ENCODE measurements at regions not wholly inside any gene's neighbourhood (a gene's known extent, or its start where the extent isn't known, plus 50 kb on each side); places are given as distances from the start of the nearest gene placed in this dataset.

GRCh38 chr10:130927157-130927556 lies 384.4 kb downstream of the TCERG1L start:
- Histone ChIP-seq H3K36me3 (ENCODE audit: control insufficient read depth, insufficient read depth, low read length) (no peaks in the 10 kb centered on the region), H3K27me3 (replicated peaks; ENCODE audit: control insufficient read depth, insufficient read depth, low read length, poor library complexity, severe bottlenecking) (no peaks in the 10 kb centered on the region), H3K4me3 (ENCODE audit: insufficient read depth, low read depth, low read length, poor library complexity, severe bottlenecking) (no peak overlapping the region), H3K4me1 (ENCODE audit: control insufficient read depth, insufficient read depth, low read length, poor library complexity, severe bottlenecking) (no peaks in the 10 kb centered on the region), H3K27ac (ENCODE audit: insufficient read depth, low read length, poor library complexity, severe bottlenecking) (no peak overlapping the region), H3K9me3 (ENCODE audit: control insufficient read depth, low read length) (no peaks in the 10 kb centered on the region)
- no peak for DNase-seq

- DNase-seq, result no peak
- Histone ChIP-seq H3K27me3 (replicated peaks; ENCODE audit: control insufficient read depth, insufficient read depth, low read length, poor library complexity, severe bottlenecking) (no peaks in the 10 kb centered on the region), H3K36me3 (ENCODE audit: control insufficient read depth, insufficient read depth, low read length) (no peaks in the 10 kb centered on the region), H3K4me1 (ENCODE audit: control insufficient read depth, insufficient read depth, low read length, poor library complexity, severe bottlenecking) (no peaks in the 10 kb centered on the region), H3K27ac (ENCODE audit: insufficient read depth, low read length, poor library complexity, severe bottlenecking) (no peak overlapping the region), H3K9me3 (ENCODE audit: control insufficient read depth, low read length) (no peaks in the 10 kb centered on the region), H3K4me3 (ENCODE audit: insufficient read depth, low read depth, low read length, poor library complexity, severe bottlenecking) (no peak overlapping the region)
Observed at GRCh38 chr10:130928306-130928705, 383.2 kb downstream of the TCERG1L start.

GRCh38 chr10:130929422-130930325 lies 381.8 kb downstream of the TCERG1L start:
- DNase-seq, result no peak
- Histone ChIP-seq H3K27ac (ENCODE audit: insufficient read depth, low read length, poor library complexity, severe bottlenecking) (no peak overlapping the region), H3K27me3 (replicated peaks; ENCODE audit: control insufficient read depth, insufficient read depth, low read length, poor library complexity, severe bottlenecking) (no peaks in the 10 kb centered on the region), H3K36me3 (ENCODE audit: control insufficient read depth, insufficient read depth, low read length) (no peaks in the 10 kb centered on the region), H3K4me1 (ENCODE audit: control insufficient read depth, insufficient read depth, low read length, poor library complexity, severe bottlenecking) (no peaks in the 10 kb centered on the region), H3K9me3 (ENCODE audit: control insufficient read depth, low read length) (no peaks in the 10 kb centered on the region), H3K4me3 (ENCODE audit: insufficient read depth, low read depth, low read length, poor library complexity, severe bottlenecking) (no peak overlapping the region)

- Histone ChIP-seq H3K36me3 (ENCODE audit: control insufficient read depth, insufficient read depth, low read length) (no peaks in the 10 kb centered on the region), H3K4me1 (ENCODE audit: control insufficient read depth, insufficient read depth, low read length, poor library complexity, severe bottlenecking) (no peaks in the 10 kb centered on the region), H3K27me3 (replicated peaks; ENCODE audit: control insufficient read depth, insufficient read depth, low read length, poor library complexity, severe bottlenecking) (no peaks in the 10 kb centered on the region), H3K27ac (ENCODE audit: insufficient read depth, low read length, poor library complexity, severe bottlenecking) (no peak overlapping the region), H3K4me3 (ENCODE audit: insufficient read depth, low read depth, low read length, poor library complexity, severe bottlenecking) (no peak overlapping the region), H3K9me3 (ENCODE audit: control insufficient read depth, low read length) (no peaks in the 10 kb centered on the region)
- no peak for DNase-seq
Observed at GRCh38 chr10:130930821-130931220, 380.7 kb downstream of the TCERG1L start.

- no peak for DNase-seq
- Histone ChIP-seq H3K9me3 (ENCODE audit: control insufficient read depth, low read length) (no peaks in the 10 kb centered on the region), H3K4me1 (ENCODE audit: control insufficient read depth, insufficient read depth, low read length, poor library complexity, severe bottlenecking) (no peaks in the 10 kb centered on the region), H3K27ac (ENCODE audit: insufficient read depth, low read length, poor library complexity, severe bottlenecking) (no peak overlapping the region), H3K27me3 (replicated peaks; ENCODE audit: control insufficient read depth, insufficient read depth, low read length, poor library complexity, severe bottlenecking) (no peaks in the 10 kb centered on the region), H3K36me3 (ENCODE audit: control insufficient read depth, insufficient read depth, low read length) (no peaks in the 10 kb centered on the region), H3K4me3 (ENCODE audit: insufficient read depth, low read depth, low read length, poor library complexity, severe bottlenecking) (no peak overlapping the region)
Observed at GRCh38 chr10:130931256-130931655, 380.3 kb downstream of the TCERG1L start.

- Histone ChIP-seq H3K27me3 (replicated peaks; ENCODE audit: control insufficient read depth, insufficient read depth, low read length, poor library complexity, severe bottlenecking) (no peaks in the 10 kb centered on the region), H3K4me3 (ENCODE audit: insufficient read depth, low read depth, low read length, poor library complexity, severe bottlenecking) (no peak overlapping the region), H3K9me3 (ENCODE audit: control insufficient read depth, low read length) (no peaks in the 10 kb centered on the region), H3K4me1 (ENCODE audit: control insufficient read depth, insufficient read depth, low read length, poor library complexity, severe bottlenecking) (no peaks in the 10 kb centered on the region), H3K36me3 (ENCODE audit: control insufficient read depth, insufficient read depth, low read length) (no peaks in the 10 kb centered on the region), H3K27ac (ENCODE audit: insufficient read depth, low read length, poor library complexity, severe bottlenecking) (no peak overlapping the region)
- no peak for DNase-seq
Observed at GRCh38 chr10:130932326-130933007, 379.1 kb downstream of the TCERG1L start.

- H3K9me3 ChIP-seq (ENCODE audit: control insufficient read depth, low read length), result no peaks in the 10 kb centered on the region
- H3K27me3 ChIP-seq (replicated peaks; ENCODE audit: control insufficient read depth, insufficient read depth, low read length, poor library complexity, severe bottlenecking), result no peaks in the 10 kb centered on the region
- H3K4me1 ChIP-seq (ENCODE audit: control insufficient read depth, insufficient read depth, low read length, poor library complexity, severe bottlenecking), result no peaks in the 10 kb centered on the region
- no peak overlapping the region for H3K27ac ChIP-seq (ENCODE audit: insufficient read depth, low read length, poor library complexity, severe bottlenecking)
- no peak for DNase-seq
- H3K4me3 ChIP-seq (ENCODE audit: insufficient read depth, low read depth, low read length, poor library complexity, severe bottlenecking), result no peak overlapping the region
- H3K36me3 ChIP-seq (ENCODE audit: control insufficient read depth, insufficient read depth, low read length), result no peaks in the 10 kb centered on the region
Observed at GRCh38 chr10:130933008-130933390, 378.5 kb downstream of the TCERG1L start.

GRCh38 chr10:130934293-130935127 lies 377.0 kb downstream of the TCERG1L start:
- Histone ChIP-seq H3K27me3 (replicated peaks; ENCODE audit: control insufficient read depth, insufficient read depth, low read length, poor library complexity, severe bottlenecking) (no peaks in the 10 kb centered on the region), H3K4me3 (ENCODE audit: insufficient read depth, low read depth, low read length, poor library complexity, severe bottlenecking) (no peak overlapping the region), H3K27ac (ENCODE audit: insufficient read depth, low read length, poor library complexity, severe bottlenecking) (no peak overlapping the region), H3K36me3 (ENCODE audit: control insufficient read depth, insufficient read depth, low read length) (no peaks in the 10 kb centered on the region), H3K4me1 (ENCODE audit: control insufficient read depth, insufficient read depth, low read length, poor library complexity, severe bottlenecking) (no peaks in the 10 kb centered on the region), H3K9me3 (ENCODE audit: control insufficient read depth, low read length) (no peaks in the 10 kb centered on the region)
- no peak for DNase-seq

GRCh38 chr10:130935128-130935439 lies 376.4 kb downstream of the TCERG1L start:
- Histone ChIP-seq H3K4me1 (ENCODE audit: control insufficient read depth, insufficient read depth, low read length, poor library complexity, severe bottlenecking) (no peaks in the 10 kb centered on the region), H3K4me3 (ENCODE audit: insufficient read depth, low read depth, low read length, poor library complexity, severe bottlenecking) (no peak overlapping the region), H3K36me3 (ENCODE audit: control insufficient read depth, insufficient read depth, low read length) (no peaks in the 10 kb centered on the region), H3K27me3 (replicated peaks; ENCODE audit: control insufficient read depth, insufficient read depth, low read length, poor library complexity, severe bottlenecking) (no peaks in the 10 kb centered on the region), H3K27ac (ENCODE audit: insufficient read depth, low read length, poor library complexity, severe bottlenecking) (no peak overlapping the region), H3K9me3 (ENCODE audit: control insufficient read depth, low read length) (no peaks in the 10 kb centered on the region)
- DNase-seq, result no peak

All from effector memory CD4-positive, alpha-beta T cell (primary cell).